Hippocampal formation (tissue), 2 donors: ENCODE measurements at regions not wholly inside any gene's neighbourhood (a gene's known extent, or its start where the extent isn't known, plus 50 kb on each side); places are given as distances from the start of the nearest gene placed in this dataset.
"Not testable (repeated sequence)": the region's sequence is repeated elsewhere in the genome, so short reads cannot be mapped to it uniquely, and the experiment has no call there.

Source experiments
- DNase-seq, 2 donors: peaks; one replicate each; lab custom pipeline; 2025; lab: John Stamatoyannopoulos, UW

DNA sequence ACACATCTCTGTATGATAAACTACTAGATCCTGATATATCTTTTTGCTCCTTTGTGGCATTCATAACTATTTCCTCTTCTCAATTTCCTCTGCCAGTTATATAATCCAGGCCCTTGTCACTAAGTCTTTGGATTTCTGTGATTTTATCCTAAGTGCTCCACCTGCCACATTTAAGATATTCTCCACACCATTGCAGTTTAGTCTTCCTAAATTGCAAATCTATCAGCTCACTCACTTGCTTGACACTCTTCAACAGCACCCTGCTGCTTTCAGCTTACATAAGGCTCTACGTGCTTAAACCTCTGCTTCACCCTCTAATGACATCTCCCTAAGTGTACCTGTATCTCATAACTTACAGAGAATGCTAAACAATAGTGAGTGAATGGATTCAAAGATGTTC is 1032.2 kb upstream of the SEL1L start:
- DNase-seq: no peak

DNA sequence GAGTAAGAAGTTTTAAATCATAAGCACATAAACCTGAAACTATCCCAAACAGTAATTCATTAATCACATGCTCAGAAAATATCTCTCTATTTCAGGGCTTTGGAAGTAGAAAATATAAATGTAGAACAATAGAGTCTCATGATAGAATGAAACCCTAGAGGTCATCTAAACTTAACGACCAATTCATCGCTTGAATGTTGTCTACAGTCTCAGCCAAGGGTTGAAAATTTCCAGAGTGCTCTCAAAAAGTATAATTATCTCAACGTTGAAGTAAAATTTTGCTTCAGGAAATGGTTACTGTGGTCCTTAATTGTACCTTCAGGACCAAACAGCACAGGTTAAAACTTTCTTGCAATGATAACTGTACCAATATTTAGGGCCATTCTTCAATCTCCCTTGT is 1053.6 kb upstream of the SEL1L start:
- no peak for DNase-seq

DNA sequence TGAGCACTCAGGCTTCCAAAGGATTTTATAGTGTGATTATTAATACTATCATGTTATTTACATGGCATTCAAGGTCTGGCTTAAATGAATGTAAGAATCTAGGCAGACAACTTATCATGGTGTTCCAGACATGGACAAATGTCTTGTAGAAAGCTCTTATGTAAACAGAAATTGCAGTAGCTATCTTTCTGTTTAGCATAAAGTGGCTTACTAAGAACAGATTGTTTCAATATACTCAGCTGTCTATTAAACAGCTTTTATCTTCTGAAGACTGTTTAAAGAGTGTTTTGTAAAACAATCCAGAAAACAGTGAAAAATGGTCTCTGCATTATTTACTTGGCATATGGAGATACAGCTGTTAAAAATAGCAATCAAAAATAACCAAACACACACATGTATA is 1061.8 kb upstream of the SEL1L start:
- no peak for DNase-seq

DNA sequence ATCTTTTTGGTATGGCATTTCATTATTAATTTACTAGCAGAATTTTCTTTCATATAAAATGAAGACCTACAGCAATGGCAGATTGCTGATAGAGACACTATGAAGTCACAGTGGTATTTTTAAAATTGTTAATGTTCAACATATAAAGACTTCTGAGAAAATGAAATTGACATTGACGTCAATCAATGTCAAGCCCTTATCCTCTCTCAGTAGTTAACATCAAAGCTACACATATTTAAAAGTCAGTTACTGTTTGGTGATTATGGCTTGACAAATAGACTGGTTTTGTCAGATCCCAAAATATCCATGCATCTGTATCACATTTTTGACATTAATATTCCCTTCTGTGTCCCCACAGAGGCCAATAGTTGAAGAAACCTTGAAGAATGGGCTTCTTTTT is 1069.1 kb upstream of the SEL1L start:
- DNase-seq: no peak

DNA sequence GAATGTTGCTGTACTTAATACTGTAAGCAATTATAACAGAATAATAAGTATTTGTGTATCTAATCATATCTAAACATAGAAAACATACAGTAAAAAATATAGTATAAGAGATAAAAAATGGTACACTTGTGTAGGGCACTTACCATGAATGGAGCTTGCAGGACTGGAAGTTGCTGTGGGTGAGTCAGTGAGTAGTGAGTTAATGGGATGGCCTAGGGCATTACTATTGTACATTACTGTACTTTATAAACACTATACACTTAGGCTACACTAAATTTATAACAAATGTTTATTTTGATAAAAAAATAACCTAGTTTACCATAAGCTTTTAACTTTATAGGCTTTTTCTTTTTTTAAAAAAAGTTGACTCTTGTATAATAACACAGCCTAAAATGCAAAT is 1071.2 kb upstream of the SEL1L start:
- no peak for DNase-seq

DNA sequence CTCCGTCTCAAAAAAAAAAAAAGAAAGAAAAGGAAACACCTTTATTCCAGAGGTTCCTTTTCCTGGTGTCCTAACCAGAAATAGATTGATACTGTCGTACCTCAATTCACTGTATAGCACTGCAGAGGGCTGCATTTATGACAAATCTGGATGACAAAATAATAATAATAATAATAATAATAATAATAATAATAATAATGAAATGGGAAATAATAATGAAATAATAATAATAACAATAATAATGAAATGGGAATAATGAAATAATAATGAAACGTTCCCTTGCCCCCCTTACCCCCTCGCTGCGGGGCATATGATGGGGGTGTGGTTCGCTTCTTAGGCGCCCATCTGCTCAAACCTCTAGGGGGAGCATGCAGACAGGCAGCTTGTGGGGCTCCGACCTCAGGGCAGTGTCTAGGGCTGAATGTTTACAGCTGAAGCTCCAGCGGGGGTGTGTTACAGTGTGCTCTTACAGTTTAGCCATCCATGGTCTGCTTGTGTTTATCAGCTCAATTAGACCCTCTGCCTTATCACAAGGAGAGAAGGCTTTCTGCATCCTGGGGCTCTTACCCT is 1088.3 kb upstream of the SEL1L start:
- no peak for DNase-seq

DNA sequence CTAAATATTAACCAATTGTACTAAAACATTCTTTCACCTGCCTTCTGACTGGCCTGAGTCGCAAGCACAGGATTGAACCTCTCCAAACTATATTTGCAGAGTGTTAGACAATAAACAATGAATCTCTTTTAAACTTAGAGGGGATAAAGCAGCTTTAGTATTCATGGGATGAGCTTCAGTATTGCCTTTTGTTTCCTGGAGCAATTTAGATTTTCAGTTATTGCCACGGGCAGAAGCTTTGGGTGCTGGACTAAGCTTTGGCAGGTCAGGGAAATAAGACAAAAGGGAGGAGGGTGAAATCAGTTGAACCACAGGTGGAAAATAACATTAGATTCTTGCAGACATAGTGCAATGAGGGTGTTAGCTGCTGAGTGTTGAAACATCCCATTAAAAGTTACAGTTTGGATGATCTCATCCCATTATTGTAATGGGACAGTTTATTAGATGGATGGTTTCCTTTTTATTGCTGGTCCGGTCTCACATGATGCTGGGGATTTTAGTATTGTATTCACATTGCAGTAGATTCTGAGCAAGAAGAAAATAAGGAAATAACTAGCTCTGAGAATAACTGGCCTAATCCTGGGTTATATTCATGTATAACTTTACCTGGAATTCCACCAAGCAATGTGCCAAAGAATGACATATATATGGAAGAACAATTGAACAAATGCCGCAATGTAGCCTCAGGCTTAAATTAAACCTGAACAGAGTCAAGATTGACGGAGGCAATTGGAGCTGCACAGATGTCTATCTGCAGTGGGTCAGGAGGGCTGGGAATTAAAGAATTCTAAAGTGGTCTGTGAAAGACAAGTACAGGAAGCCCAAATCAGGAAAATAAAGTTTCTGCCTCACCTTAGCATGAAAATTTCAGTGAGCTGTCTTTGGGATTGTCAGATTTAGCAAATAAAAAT is 1092.8 kb upstream of the SEL1L start:
- DNase-seq: peak in 1 of 2 donors; percentile 12

DNA sequence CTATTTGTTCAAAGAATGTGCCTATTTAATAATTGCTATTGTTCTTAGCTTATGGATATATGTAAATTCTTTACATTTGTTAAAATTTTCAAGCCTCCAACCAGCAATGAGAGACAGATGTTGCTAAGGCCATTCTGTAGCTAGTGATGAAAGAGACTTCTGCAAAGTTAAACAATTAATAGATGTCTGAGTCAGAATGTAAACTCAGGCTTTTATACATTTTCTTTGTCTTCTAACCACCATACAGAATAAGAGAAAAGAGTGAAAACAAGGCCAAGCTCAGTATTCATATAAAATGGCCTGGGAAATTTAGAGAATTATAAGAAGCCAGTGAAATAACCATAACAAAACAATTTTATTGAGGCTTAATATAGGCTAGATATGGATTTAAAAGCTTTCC is 1102.3 kb upstream of the SEL1L start:
- no peak for DNase-seq

DNA sequence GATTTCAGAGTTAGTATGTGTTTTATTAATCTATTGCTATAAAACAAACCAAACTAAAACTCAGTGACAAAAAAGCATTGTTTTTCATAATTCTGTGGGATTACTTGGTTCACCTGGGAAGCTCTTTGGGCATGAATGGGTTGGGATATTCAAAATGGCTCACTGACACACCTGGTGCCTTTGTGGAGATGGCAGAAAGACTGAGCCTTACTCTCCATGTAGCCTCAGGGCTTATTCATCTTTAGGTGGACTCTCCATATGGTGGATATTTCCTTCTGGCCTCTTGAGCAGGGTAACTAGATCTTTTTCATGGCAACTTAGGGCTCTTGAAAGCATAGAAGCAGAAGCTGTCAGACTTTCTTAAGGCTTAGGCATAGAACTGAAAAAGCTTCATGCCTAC is 1102.8 kb upstream of the SEL1L start:
- no peak for DNase-seq

DNA sequence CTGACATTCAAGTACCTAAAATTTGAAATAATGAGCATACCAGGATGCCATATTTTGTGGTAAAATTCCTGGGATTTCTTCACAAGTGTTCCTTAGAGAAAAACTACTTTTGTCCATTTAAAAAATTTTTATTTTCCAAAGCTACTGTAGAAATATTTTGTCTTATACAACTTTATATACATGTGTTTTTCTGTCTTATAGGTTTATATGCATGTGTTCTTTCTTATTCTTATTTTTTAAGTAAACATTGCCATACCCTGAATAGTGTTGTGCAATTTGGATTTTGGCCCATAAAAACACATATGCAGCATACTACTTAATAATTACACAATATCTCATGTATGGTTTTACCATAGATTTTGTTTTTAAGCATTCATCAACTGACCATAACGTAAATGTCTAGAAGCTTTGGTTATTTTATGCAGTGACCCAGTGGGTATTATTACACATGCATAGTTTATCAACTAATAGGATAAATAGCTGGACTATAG is 1107.4 kb upstream of the SEL1L start:
- no peak for DNase-seq

DNA sequence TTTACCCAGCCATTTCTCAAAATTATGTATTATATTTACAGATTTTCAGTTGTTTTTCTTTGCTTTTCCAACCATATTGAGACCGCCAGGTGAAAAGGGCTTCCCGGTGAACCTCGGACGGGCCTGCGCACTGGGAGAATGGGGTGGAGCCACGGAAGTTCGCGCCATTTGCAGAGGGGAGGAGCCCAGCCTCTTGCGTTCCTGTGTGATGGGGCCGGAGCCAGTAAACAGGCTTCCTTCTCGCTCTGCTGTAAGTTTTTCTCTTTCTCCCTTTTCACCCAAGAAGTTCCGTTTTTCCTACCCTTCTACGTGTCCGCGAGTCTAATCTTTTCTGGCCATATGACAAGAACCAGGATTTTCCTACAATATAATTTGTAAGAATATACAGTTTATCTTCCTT is 1108.8 kb upstream of the SEL1L start:
- DNase-seq: peak in 1 of 2 donors; percentile 32

DNA sequence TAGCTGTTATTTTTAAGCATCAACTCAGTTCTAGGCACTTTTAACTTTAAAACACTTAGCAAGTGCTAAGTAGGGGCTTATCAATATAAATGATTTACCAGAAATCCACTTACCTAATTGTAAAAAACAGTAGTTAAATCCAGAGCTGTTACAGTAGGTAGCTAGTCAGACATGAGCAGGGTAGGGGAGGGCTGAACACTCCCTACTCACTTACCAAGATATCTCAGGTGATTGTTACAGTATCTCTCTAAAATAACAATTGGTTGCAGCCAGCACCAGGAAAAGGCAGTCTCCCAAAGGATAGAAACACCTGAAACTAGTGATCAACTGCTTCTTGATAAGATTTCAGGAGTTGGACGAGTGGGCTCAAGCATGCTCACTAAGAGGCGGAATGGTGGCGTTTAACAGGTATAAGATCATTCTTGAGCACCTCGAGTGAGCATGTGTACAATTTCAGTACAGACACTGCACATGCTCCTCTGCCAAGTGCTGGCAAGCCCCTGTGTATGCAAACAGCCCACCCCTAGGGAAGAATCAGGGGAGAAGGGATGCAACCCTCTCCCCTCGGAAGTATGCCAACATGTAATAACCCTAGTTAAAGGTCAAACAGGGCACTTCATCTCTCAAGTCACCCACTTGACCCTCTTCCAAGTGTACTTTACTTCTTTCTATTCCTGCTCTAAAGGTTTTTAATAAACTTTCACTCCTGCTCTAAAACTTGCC is 1113.6 kb upstream of the SEL1L start:
- DNase-seq: no peak

DNA sequence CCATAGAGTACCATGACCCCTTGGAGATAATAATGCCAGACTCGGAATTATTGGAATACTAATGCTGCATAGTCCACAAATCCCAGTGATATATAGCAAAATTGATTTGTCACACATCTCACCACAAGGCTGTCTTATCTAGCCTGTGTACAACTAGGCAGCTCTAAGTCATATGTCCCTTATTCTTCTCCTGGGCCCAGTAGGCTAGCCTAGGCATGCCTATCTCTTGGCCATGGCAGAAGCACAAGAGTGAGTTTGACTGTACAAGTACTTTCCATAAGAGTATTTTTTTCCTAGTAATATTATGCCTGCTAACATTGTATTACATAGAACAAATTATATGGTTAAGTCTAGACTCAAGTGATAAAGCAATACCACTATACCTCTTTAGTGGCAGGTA is 1122.1 kb upstream of the SEL1L start:
- no peak for DNase-seq

DNA sequence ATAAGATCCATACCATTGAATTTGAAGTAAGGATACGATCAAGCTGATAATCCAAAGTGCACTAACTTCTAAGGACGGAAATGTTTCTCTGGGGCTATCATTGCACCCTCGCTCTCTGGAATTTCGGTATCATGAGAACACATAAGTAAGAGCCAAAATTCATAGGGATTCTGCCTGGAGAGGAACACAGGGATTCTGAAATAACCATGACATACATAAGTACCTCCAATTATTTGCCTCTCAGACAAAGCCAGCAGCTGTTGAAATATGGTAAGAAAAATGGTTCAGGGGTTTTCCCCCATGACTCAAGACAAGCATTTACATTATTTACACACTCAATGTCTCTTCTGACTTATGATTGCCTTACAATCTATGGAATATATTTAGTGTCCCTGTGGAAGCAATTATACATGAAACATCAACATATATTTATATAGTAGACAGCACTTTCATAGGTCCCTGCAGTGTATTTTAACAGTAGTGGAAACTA is 1123.6 kb upstream of the SEL1L start:
- DNase-seq: no peak

DNA sequence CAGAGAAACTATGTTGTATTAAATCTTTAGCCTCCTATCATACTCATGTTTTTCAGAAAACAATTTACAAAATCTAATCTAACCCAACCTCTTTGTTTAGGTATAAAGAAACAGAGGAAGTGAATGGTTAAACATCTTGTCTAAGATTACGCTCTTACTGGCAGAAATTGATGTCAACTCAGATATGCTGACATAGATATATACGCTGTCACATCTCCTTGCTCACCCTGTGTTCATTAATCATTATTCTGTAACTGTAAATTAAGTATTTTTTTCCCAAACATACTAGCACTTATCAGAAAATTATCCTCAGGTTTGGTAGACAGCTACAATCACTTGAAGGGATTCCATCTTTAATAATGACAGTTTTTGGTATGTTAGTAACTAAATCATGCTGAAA is 1127.6 kb upstream of the SEL1L start:
- DNase-seq: no peak

DNA sequence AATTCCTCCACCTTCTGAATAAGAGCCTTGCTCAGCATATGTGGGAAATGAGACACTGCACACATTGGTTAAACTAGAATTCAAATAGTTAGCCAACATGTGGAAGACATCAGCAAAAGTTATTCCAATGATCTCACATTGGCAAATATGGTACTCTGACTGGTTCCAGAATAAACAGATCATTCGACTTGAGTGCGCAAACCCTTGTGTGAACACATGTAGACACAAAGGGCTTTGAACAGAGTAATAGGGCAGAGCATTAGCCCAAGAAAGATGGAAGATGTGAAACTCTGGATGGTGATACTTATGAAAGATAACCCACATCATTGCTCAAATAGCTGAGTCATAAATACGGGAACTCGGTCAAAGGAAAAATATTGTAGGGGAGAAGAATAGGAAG is 1133.4 kb upstream of the SEL1L start:
- no peak for DNase-seq

DNA sequence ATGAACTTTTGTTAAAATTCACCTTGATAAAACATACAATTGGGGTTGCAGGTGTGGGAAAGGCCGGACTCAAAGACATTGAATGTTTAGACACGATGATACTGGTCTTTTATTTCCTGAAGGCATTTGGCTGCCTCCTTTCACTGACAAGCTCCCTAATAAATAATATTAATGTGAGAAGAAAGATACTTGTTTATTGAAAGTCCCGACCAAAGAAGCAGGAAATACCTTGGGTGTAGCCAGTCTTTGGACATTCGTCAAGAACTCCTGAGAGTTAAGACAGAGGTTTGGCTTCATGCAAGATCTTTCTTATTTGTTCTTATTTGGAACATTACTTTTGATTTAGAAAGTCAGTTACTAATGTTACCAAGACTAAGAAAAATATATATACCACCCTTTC is 1133.8 kb upstream of the SEL1L start:
- no peak for DNase-seq

DNA sequence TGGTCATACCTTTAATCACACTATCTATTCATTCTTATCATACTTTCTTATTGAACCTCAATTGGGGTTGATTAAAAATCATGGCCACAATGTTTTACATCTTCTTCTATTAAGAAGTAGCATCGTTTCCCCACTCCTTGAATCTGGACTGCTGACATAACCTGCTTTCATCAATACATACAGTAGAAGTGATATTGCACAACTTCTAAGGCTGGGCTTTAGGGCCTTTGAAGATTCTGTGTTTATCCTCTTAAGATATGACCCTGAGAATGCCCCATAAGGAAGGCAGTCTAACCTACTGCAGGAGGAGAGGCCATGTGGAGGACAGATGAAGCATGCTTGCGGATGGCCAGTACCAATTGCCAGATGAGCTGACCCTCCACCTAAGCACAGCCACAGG is 1142.8 kb upstream of the SEL1L start:
- DNase-seq: no peak

DNA sequence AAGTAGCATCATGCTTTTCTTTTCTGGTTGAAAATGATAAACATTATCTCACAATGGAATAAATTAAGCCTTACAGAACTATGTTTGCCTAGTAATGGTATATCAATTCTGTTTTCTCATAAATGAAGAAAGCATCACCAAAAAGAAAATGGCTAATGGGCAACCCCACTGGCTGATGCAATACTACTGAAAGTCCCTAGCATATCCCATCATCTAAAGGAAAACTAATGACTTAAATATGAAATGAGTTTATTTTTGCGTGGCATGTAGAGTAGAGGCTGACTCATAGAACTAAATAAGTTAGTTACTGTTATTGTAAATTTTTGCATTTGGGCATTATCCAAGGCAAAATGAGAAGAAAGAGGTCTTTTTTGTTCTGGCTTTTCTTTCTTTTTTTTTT is 1156.3 kb upstream of the SEL1L start:
- DNase-seq: no peak

DNA sequence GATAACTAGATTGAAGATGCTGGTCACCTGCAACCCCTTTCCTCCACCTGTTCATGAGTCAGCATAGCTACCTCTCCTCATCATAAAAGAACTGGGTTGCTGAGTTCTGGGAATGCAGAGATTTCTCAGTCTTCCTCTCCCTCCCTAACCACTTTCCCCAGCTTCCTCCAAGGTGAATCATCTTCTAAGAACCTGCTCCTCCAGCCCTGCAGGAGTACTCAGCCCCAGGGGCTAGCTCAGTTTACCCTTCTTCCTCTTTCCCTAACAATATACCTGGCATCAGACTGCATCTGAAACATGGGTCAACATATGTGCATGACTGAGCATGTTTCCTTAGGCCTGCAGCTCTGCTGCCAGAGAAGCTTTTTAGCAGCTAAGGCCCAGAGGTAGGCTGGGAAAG is 1157.5 kb upstream of the SEL1L start:
- not testable (repeated sequence) for DNase-seq

DNA sequence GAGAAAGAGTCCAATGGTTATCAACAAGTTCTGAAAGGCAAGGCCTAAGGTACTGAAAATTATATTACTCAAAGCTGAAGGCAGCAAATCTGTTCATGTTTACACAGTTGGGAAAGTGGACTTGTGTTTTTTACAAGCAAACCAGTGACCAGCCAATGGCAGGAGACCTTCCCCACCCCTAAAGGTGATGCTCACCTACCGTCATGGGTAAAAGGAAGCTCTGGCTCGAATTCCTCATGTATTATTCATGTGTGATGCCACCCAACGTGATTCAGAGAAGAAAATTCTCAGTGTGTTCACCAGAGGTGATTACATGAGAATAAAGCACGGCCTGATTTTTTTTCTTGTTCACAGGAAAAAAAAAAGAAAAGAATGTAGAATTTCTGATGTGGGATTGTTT is 1161.2 kb upstream of the SEL1L start:
- no peak for DNase-seq

DNA sequence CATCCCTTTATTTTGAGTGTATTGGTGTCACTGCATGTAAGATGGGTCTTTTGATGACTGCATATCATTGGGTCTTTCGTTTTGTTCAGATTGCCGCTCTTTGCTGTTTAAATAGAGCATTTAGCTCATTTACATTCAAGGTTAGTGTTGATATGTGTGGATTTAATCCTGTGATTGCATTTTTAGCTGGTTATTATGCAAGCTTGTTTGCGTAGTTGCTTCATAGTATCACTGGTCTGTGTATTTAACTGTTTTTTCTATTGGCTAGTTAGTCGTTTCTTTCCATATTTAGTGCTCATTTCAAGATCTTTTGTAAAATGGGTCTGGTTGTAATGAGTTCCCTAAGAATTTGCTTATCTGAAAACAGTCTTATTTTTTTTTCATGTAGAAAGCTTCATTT is 1170.6 kb upstream of the SEL1L start:
- no peak for DNase-seq
